Vagina (tissue), 2 donors: ENCODE measurements at regions not wholly inside any gene's neighbourhood (a gene's known extent, or its start where the extent isn't known, plus 50 kb on each side); places are given as distances from the start of the nearest gene placed in this dataset.

Experiments
- CTCF ChIP-seq, 3 experiments: fragments of 450-650 bp in 2 of 3; fragments of 200-600 bp in 1 of 3; sonication (generic) in 1 of 3; IDR thresholded peaks; one replicate each; pipeline ENCODE4 v1.5.1; 2017 to 2019; ENCODE audit warnings: antibody characterized with exemption in 3 of 3, mild to moderate bottlenecking in 2 of 3, moderate library complexity in 2 of 3
- POLR2AphosphoS5 ChIP-seq, 2 donors: sonication (generic); formaldehyde crosslinking; IDR thresholded peaks; one replicate each; pipeline ENCODE4 v1.9.0; 2017; ENCODE audit warnings: antibody characterized with exemption in 2 of 2, mild to moderate bottlenecking in 2 of 2, low read depth in 1 of 2; ENCODE audit not compliant: insufficient read depth in 1 of 2

- TF ChIP-seq POLR2AphosphoS5 (IDR thresholded peaks at IDR 0.05; ENCODE audit: insufficient read depth in 1 of 2, low read depth in 1 of 2) (no peak), CTCF (IDR thresholded peaks at IDR 0.05) (no peak)
These were observed 71.0 kb downstream of the NENF start for GRCh38 chr1:212503714-212504113.
